ENCODE measurements at regions not wholly inside any gene's neighbourhood (a gene's known extent, or its start where the extent isn't known, plus 50 kb on each side); places are given as distances from the start of the nearest gene placed in this dataset.

DNA sequence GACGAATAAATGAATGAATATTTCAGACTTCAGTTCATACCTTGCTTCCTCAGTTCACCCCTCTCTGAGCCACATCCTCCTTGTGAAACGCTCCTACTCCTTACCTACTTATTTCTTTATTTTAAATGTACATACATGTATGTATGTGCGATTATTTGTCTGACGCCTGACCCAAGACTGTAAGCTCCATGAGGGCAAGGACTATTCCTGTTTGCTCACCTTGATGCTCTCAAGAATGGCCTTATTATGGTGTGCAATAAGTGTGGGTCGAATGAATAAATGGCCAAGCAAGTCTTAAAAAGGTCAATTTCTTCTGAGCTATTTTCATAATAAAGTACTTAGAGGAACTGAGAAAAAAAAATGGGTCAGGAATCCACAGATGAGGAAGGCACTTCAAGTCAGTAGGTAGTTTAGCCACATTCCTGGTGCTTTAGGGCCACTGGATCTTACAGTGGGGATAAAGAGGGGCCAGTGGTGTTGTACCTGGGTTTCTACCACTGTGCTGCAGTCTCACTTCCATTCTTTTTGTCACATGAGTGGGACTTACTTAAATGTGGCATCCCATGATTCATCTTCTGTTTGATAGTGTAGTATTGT lies 74.7 kb downstream of the SDC1 start:
- no peak for DNase-seq

DNA sequence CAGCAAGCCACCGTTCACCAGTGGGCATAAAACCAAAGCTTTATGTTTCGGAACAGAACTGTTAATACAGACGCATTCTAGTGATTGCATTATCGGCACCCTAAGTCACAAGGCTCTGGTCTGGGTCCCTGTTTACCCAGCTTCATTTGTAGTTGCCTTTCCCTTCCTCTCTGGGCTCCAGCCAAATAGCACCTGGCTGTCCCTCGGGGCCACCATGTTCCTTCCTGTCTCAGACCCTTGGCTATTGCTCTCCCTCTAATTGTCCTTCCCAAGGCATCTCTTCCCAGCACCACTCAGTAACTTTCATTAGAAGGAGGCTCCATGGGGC lies 75.3 kb downstream of the SDC1 start:
- DNase-seq, result no peak

DNA sequence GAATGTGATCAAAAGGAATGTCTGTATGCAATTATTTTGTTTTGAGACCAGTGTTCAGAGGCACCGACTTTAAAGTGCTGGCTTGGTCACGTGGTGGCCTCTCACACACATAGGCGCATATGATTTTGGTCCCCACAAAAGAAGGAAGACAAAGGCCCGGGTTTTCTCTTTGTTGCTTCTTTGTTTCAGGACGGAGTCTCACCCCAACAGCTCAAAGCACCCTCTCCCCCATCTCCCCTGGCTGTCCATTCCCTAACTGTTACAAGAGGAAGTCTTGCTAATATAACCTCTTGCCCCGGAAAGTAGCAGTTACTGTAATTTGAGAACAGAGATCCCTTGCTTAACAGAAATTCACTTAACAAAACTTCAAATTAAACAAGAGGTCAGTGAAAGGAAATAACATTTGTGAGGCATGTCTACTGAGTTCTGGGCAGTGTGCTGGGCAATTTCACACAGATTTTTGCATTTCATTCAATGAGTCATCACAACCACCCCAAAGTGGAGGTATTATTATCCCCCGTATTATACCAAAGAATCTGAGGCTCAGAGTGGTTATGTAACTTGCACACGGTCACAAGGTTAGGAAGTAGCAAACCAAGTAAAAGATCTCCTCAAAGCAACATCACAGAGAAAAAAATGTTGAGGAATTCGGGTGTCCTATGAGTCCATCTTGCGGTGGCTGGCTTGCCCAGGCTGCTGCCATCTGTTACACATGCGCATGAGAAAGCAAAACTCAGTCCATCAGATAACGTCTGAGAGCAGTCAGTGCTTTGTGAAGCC lies 75.8 kb downstream of the SDC1 start:
- DNase-seq, result peak; percentile 94

DNA sequence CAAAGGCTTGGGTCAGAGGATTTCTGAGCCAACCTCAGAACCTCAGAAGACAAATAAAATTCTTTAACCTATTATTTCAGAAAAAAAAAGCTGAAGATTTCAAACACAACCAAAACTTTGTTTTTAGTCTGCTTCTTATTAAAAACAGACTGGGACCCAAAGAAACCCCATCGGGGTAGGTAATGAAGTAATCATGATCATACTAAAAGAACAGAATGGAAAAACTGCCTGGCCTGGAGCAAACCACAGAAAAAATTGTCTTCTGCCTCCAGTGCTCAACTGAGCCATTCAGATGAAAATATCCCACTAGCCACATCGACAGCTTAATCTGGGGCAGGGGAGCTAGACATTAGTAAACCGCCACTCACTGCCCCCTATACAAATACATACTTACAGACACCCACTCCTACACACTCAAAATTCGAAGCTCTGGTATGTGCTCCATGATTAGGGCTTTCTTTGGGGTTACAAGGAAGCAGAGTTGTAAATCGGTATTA lies 76.5 kb downstream of the SDC1 start:
- DNase-seq, result peak; percentile 51

DNA sequence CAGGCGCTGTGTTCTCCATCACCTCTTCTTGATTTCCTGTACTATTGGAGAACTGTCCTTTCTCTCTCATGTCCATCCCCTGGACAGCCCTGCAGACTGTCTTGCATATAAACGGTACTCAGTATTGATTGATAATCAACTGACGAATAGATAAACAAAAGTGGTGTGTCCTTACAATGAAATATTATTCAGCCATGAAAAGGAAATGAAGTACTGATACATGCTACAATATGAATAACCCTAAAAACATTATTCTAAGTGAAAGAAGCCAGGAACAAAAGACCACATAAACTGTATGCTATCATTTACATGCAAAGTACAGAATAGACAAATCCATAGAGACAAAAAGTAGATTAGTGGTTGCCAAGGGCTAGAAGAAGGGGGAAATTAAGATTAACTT lies 77.6 kb downstream of the SDC1 start:
- no peak for DNase-seq

DNA sequence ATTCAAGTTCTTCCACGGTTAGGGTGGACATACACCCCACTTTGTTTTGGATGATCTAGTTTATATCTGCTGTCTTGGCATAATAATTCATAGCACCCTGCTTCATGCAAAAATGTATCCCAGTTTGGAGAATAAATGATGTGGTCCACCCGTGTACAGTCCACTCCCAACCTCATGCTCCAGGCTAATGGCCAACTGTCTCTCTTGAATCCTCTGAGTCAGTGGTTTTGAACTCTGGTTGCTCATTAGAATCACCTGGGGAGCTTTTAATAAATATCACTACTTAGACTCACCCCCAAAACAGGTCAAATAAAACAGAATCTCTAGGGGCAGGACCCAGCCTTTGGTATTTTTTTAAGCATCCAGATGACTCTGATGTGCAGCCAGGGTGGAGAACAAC lies 78.5 kb downstream of the SDC1 start:
- peak; percentile 26 for DNase-seq

DNA sequence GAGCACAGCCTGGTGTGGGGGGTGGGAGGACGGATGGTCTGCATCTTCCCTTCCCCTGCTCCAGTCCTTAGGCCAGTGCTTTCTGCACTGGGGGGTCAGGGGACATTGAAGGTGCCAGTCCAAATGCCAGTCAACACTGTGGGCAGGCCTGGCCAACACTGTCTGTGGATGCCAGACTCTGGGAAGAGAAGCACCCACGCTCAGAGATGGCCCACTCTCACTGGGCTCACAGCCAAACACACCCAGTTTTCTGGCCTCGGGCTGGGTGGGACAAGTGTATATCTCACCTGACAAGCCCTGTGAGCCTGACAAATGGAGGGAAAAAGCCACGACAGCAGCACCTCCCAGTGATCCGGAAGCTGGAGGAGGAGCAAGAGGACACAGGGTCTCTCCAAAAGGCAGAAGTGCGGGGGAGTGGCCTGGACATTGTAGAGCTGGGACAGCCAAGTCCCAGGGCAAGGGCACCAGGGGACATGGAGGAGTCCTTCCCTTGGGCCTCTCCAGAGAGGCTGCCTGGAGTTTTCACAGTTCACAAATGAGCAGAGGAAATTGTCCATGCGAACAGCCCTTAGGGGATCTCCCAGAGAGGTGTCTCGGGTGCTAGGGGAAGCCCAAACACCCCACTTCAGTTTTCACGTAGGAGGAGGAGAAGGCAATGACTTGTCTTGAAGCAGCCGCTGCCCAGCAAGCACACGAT lies 79.3 kb downstream of the SDC1 start:
- DNase-seq, result no peak

DNA sequence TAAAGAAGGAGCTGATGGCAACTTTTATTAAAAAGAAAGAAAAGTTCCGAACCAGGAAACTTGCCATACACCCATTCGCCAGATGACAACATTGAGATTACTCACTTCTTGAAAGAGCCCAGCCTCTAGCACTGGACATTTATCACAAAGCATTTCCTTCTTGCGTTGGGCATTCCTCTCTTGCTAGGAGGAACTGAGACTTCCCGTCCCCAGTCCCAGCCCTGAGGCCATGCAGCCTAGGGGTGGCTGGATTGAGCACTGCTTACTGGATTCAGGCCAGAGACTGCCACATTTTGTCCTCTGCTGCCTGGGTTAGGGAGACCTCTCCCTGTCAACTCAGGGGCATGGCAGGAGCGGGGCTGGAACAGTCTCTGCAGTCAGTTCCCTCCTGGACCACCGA lies 80.1 kb downstream of the SDC1 start:
- no peak for DNase-seq

DNA sequence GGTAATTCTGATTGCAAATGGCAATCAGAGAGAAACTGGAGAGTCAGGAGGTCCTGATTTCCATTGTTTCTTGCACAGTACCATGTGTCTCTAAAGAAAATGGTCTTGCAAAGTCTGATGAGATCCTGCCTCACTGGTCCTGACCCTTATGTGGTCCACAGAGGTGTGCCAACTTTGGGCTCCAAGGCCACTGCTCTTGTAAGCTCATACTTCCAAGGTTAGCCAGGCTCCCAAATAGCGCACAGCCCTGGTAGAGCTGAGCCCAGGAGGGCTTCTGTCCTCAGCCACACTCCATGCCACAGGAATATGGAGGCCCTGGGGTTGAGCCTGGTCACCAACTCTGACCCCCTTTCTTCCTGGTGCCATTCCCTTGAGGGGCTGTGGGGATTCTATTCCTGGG lies 80.7 kb downstream of the SDC1 start:
- DNase-seq, result no peak

DNA sequence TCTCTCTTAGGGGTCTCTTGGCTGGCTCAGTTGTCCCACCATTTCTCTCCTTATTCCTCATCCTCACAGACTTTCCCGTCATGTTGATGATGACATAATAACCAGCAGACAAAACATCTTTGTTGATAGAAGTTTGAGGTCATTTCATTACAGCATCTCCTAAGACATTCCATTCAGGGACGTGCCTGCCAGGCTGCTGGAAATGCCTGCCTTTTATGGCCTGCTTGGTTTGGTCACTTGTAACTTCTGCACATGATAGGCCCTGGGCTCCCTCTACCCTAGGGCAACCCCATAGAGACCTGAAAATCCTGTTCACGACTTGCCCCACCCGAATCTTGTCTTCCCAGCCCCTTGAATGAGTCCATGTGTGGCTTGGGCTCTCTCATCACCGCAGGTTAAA lies 81.7 kb downstream of the SDC1 start:
- DNase-seq, result peak; percentile 52

DNA sequence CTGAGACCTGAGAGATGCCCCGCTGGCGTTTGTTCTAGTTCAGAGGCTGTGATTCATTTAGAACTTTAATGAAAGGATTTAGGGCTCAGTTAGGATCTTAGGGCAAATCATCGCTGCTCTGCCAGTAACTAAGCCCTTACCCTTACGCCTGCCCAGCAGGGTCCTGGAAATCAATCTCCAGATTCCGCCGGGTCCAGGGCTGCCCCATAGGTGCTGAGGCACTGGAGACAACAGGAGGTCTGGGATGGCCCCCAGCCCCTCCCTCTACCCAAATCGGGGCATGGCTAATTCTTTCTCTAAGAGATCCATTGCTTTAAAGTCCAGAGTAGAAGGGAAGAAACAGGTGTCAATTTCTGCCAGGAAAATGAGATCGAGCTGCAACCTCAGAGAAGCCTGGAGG lies 83.1 kb downstream of the SDC1 start:
- no peak for DNase-seq

DNA sequence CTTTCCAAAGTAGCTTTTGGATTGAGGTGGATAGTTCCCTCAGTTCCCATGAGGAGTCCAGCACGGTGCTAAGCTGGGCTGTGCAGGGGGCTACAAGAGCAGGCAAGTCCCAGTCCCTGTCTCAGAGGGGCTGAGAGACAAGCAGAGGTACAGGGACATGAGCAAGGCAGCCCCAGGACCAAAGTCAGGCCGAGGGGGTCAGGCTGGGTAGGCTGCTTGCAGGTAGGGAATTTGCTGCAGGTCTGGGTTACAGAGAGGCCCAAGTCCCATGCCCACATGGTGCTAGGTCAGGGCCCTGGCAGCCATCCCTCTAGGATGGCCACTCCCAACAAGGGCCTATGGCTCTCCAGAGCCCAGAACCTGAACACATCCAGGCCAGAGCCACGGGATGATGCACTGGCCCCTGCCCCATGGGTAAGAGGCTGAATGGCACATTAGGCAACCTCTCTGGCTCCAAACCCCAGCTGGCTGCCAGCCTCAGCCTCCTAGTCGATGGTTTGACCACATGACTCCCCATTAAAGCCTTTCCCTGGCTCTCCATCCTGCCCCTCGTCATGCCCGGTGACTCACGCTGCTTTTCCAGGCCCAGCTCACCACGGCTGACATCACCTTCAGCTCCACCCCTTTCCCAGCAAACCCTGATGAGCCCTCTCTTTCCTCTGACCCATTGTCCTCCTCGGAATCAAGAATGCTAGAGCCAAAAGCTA lies 83.7 kb downstream of the SDC1 start:
- peak; percentile 92 for DNase-seq

DNA sequence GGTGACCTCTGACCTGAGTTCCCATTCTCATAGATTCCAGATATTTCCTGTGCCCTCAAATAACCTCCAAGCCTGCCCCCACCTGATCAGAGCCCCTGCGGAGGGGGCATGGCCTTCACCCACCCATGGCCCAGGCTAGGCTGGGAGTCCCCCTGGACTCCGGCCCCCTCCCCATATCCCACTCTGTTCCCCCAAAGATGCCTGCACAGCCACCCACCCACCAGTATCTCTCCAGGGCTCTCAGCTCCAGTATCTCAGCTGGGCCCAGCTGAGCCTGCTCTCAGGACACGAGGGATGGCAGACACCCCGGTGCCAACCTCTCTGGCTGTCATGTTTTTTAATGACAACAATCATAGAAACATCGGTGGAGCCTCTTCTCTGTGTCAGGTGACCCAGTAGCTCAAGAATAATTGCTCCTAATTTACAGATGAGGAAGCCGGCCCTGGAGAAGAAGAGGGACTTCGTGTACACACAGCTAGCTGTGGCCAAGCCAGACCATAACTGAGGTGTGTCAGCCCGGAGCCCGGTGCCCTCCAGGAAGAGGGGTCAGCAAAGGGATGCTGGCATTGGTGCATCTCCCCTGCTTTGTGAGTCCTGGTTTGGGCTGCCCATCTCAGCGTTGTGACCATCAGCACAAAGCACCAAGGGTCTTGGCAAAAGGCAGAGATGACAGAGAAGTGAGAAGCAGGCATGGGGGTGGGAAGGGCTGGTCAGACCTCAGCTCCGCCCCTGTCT lies 84.4 kb downstream of the SDC1 start:
- DNase-seq, result no peak

DNA sequence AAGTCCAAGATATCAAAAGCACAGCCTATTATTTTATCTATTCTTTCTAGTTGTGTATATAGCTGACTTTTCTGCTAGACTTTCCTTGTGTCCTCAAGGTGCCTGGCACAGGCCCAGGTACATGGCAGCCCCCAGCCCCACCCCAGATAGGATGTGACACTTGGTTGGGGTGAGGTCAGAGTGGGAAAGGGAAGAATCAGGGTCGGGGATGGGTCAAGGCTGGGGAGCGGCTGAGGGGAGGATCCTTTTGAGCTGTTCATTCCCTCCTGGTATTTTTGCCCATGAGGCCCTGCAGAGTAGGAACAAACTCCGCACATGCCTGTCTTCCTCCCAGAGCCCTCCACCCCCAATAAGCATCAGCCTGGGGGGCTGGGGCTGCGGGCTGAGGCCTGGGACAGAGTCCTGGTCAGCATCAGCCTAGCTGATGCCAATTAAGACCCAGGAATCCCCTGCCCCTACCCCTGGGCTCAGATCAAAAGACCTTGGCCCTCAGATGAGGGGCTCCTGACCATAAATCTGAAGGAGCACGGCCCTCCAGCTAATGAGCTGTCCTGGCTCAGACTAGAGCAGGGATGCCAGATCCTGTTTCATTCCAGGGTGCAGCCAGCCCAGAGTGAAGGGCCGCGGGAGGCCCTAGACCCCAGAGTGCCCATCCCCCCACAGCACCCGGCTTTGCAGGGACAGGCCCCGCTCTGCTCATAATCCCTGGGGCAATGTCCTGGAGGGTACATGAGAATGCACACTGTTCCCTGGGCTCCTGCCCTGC lies 85.3 kb downstream of the SDC1 start:
- no peak for DNase-seq

DNA sequence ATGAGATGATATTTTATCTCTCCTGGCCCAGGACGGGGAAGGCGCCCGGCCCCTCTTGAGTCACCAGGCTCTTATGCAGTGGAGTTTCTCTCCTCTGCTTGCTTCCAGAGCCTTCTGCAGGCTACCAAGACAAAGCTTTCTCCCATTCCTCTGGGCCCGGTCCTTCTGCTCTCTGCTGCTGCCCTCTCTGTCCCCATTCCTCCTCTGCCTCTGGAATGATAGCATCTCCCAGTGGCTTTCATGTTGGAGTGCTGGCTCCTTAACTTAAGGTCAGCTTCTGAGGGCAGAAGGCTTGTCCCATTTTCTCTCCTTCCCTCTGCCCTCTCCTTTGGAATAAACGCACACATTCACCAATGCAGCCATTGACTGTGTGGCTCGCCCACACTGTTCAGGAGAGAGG lies 86.2 kb downstream of the SDC1 start:
- DNase-seq, result no peak

DNA sequence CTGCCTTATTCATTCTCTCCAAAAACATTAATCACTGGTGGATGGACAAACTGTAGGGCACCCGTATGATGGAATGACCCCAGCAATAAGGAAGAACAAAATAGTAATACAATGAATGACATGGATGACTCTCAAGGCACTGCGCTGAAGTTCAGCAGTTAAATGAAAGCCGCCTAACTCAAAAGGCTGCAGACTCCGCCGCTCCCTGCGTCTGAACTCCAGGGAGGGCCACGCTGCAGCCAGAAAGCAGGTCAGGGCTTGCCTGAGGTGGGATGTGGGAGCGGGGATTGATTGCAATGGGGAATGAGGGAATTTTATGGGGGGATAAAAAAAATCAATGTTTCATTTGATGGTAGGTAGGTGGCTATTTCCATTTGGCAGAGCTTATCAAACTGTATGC lies 86.5 kb upstream of the LAPTM4A start:
- no peak for DNase-seq

DNA sequence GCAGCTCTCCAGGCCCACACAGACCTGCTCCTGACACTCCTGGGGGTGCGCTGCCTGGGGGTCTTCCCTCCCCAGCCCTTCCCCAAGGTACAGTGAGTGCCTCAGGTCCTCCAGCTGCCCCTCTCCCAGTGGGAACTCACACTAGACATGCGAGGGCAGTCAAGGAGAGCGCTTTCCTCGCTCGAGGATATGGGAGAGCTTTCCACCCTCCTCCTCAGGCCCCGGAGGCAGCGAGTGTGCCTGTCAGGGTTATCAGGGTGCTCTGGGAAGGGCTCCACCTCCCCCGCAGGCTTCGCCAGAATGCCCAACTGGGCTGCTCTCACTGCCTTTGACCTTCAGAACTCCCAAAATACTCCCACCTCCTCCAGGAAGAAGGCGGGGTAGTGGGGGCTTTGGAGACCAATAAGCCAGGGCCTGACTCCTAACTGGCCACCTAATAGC lies 85.7 kb upstream of the LAPTM4A start:
- DNase-seq, result no peak

DNA sequence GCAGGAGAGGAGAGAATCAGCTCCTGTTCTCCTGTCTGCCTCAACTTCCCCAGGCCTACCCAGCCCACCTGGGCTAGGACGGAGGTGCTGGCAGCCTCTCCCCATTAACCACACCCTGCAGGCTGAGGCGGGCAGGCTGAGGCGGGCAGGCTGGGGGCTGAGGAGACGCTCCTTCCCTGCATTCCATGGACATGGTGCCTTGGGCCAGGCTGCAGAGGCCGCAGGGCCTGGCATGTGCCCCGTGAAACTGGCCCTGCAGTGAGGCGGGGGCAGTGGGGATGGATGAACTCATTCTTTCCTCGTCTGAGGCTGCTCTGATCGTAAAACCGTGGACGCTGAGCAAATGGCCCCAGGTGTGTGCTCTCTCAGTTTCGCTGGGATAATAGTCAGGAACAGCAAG lies 84.7 kb upstream of the LAPTM4A start:
- DNase-seq, result no peak

DNA sequence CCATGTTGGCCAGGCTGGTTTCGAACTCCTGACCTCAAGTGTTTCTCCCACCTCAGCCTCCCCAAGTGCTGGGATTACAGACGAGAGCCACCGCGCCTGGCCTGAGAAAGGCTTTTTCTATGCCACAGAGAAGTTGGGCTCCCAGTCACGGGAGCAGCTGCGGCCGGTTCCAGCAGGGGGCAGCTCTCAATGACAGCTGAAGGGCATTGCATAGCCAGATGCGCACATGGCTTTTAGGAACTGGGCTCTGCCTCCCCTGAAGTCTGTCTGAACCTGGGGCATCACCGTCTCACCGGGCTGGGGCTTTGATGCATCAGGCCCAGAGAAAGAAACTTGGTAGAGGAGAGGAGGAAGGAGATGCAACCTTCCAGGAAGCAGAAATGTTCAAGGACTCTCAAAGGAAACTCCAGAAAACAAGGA lies 84.2 kb upstream of the LAPTM4A start:
- DNase-seq, result peak; percentile 64

DNA sequence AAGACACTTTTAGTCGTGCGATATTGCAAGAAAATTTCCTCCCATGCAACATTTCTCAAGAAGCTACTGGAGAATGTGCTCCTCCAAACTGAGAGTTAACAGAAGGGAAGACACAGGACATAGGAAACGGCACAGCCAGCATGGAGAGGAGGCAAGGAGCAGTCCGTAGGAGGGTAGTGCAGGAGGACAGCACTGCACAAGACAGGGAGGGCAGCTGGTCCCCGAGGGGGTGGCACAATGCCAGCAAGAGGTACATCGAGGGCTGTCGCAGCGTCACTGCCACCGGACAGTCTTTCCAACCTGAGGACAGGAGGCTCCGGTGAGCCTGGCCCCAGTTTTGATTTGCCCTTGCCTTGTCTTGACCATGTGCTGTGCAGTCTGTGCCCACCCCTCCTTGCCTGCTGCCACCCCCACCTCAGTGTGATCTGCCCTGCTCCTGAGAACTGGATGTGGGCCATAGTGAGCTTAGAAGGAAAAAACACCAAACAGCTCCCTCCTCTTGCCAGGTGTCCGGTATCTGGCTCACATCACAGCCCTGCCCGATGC lies 81.6 kb upstream of the LAPTM4A start:
- DNase-seq, result no peak

Measured in fibroblast of skin of abdomen (primary cell).